Neural crest cell (in vitro differentiated cells): ENCODE measurements at regions not wholly inside any gene's neighbourhood (a gene's known extent, or its start where the extent isn't known, plus 50 kb on each side); places are given as distances from the start of the nearest gene placed in this dataset.

Experiments used
- DNase-seq: peaks from one replicate; pipeline ENCODE4 v3.0.0; 2021; ENCODE audit warnings: low read depth, mixed read lengths, low spot score
- H3K27ac Mint-ChIP-seq: one replicate; pipeline ENCODE4 v1.8.0; 2021; ENCODE audit warnings: mild to moderate bottlenecking, mixed read lengths; ENCODE audit not compliant: unreplicated experiment
- H3K27me3 Mint-ChIP-seq: 2 replicates; pipeline ENCODE4 v1.8.0; 2021; ENCODE audit warnings: low read depth, mild to moderate bottlenecking, mixed read lengths
- H3K36me3 Mint-ChIP-seq: 2 replicates; pipeline ENCODE4 v1.8.0; 2021; ENCODE audit warnings: low read depth, mild to moderate bottlenecking, mixed read lengths
- H3K4me1 Mint-ChIP-seq: 2 replicates; pipeline ENCODE4 v1.8.0; 2021; ENCODE audit warnings: mixed read lengths
- H3K4me3 Mint-ChIP-seq: one replicate; pipeline ENCODE4 v1.8.0; 2021; ENCODE audit warnings: mild to moderate bottlenecking, mixed read lengths
- H3K9me3 Mint-ChIP-seq: 2 replicates; pipeline ENCODE4 v1.8.0; 2021; ENCODE audit warnings: mixed read lengths
- TF ChIP-seq, protein P1 (sequence below): fragments of 200-600 bp; sonication (generic); conservative IDR thresholded peaks from 2 replicates; pipeline ENCODE4 v1.5.0; 2021; ENCODE audit warnings: antibody characterized with exemption, mild to moderate bottlenecking

GRCh38 chr10:106038246-106038645 lies 1126.3 kb downstream of the SORCS1 start:
- no peaks in the 10 kb centered on the region for H3K27me3 Mint-ChIP-seq
- H3K27ac Mint-ChIP-seq, result no peak overlapping the region

GRCh38 chr10:106033065-106033464 lies 1131.4 kb downstream of the SORCS1 start:
- H3K4me3 Mint-ChIP-seq, result no peak overlapping the region
- TF ChIP-seq, protein P1, sequence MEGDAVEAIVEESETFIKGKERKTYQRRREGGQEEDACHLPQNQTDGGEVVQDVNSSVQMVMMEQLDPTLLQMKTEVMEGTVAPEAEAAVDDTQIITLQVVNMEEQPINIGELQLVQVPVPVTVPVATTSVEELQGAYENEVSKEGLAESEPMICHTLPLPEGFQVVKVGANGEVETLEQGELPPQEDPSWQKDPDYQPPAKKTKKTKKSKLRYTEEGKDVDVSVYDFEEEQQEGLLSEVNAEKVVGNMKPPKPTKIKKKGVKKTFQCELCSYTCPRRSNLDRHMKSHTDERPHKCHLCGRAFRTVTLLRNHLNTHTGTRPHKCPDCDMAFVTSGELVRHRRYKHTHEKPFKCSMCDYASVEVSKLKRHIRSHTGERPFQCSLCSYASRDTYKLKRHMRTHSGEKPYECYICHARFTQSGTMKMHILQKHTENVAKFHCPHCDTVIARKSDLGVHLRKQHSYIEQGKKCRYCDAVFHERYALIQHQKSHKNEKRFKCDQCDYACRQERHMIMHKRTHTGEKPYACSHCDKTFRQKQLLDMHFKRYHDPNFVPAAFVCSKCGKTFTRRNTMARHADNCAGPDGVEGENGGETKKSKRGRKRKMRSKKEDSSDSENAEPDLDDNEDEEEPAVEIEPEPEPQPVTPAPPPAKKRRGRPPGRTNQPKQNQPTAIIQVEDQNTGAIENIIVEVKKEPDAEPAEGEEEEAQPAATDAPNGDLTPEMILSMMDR, result no peak
- H3K27ac Mint-ChIP-seq, result no peak overlapping the region
- no peaks in the 10 kb centered on the region for H3K27me3 Mint-ChIP-seq
- DNase-seq, result no peak
- peaks cover 4% of the 10 kb centered on the region for H3K9me3 Mint-ChIP-seq
- H3K36me3 Mint-ChIP-seq, result peaks cover 5% of the 10 kb centered on the region
- no peaks in the 10 kb centered on the region for H3K4me1 Mint-ChIP-seq

More at GRCh38 chr10:106038246-106038645, 1126.3 kb downstream of the SORCS1 start:
- Mint-ChIP-seq H3K4me1 (no peaks in the 10 kb centered on the region), H3K36me3 (peaks cover 5% of the 10 kb centered on the region), H3K4me3 (no peak overlapping the region), H3K9me3 (peaks cover 4% of the 10 kb centered on the region)
- DNase-seq, result no peak
- TF ChIP-seq, protein P1, result no peak

- DNase-seq, result no peak
- Mint-ChIP-seq H3K27ac (no peak overlapping the region), H3K4me1 (no peaks in the 10 kb centered on the region), H3K36me3 (peaks cover 5% of the 10 kb centered on the region), H3K4me3 (no peak overlapping the region), H3K9me3 (peaks cover 4% of the 10 kb centered on the region), H3K27me3 (no peaks in the 10 kb centered on the region)
- TF ChIP-seq, protein P1, result no peak
Observed at GRCh38 chr10:106032450-106033002, 1132.0 kb downstream of the SORCS1 start.

DNA sequence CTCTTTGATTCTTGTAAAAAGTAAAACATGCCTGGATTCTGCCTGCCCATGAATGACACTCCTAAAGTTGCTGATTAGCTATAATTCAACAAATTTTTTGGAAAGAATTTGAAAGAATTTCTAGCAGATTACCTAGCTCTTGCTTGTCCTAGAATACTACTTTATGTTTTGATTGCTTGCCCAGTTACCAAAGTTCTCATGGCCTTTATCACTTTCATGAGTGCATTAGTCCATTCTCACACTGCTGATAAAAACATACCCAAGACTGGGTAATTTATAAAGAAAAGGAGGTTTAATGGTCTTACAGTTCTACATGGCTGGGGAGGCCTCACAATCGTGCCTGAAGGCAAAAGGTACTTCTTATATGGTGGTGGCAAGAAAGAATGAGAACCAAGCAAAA lies 1137.3 kb downstream of the SORCS1 start:
- Mint-ChIP-seq H3K36me3 (no peaks in the 10 kb centered on the region), H3K9me3 (no peaks in the 10 kb centered on the region), H3K27ac (no peak overlapping the region), H3K4me3 (no peak overlapping the region), H3K27me3 (no peaks in the 10 kb centered on the region), H3K4me1 (no peaks in the 10 kb centered on the region)
- TF ChIP-seq, protein P1, result no peak
- DNase-seq, result no peak

- Mint-ChIP-seq H3K4me3 (no peak overlapping the region), H3K36me3 (no peaks in the 10 kb centered on the region), H3K4me1 (no peaks in the 10 kb centered on the region), H3K27ac (no peak overlapping the region), H3K27me3 (no peaks in the 10 kb centered on the region), H3K9me3 (no peaks in the 10 kb centered on the region)
- no peak for DNase-seq
- TF ChIP-seq, protein P1, result no peak
Observed at GRCh38 chr10:106025208-106025811, 1139.2 kb downstream of the SORCS1 start.
